Cerebellar nuclear complex (tissue), 1 donor: ENCODE measurements at regions not wholly inside any gene's neighbourhood (a gene's known extent, or its start where the extent isn't known, plus 50 kb on each side); places are given as distances from the start of the nearest gene placed in this dataset.
A peak's percentile ranks its signal among the peaks of the same experiment; 100 is the strongest.
"Not testable (repeated sequence)": the region's sequence is repeated elsewhere in the genome, so short reads cannot be mapped to it uniquely, and the experiment has no call there.

Experiments used
- DNase-seq, 2 experiments: peaks; one replicate each; lab custom pipeline; 2025; lab: John Stamatoyannopoulos, UW

DNA sequence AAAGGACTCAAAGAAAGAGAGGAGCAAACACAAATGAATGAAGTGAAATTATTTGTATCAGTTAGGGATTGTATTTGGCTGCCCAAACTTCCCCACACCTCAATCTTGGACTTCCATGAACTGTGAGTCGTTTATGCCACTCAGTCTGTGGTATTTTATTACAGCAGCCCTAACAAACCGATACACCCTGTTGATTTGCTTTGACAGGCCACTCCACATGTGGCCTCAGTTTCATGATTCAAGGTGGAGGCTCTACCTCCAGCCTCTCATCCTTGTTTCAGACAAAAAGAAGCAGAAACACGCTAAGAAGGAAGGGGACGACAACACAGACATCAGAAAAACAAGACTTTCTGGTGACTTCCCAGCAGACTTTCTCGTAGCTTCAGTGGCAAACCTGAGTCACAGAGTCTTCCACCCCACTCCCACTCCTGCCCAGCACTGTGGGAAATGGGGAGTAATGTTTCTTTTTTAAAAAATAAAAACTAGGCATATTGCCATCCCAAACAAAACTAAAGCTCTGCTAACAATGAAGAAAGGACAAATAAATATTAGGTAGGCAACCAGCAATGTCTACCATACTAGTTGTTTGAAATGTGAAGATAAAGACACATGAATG is 52.2 kb upstream of the ABCA1 start:
- DNase-seq: no peak

DNA sequence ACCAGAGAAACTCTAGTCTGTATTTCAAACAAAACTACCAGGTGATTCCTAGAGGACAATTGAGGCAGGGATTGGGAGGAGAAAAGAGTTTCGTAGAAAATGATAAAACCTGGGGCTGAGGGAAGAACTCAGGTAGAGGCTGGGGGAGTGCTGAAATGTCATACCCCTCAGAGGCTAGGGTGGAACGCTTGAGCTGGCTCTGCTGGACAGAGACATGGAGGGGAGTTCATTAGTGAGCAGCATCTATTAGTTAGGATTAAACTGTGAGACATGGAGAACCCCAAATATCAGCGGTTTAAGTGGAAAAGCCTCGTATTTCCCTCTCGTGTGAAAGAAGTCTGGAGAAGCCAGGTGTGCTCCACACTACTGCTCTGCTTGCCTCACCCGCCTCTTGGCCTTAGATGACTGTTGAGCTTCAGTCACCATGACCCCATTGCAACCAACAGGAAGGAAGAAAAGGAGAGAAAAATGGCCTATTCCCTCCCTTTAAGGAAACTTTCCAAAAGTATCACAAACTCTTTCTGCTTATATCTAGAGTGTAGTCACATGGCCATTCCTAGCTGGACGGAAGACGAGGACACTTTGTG is 53.7 kb upstream of the ABCA1 start:
- DNase-seq: no peak

GRCh38 chr9:104982543-104982942 is 54.6 kb upstream of the ABCA1 start:
- no peak for DNase-seq

DNA sequence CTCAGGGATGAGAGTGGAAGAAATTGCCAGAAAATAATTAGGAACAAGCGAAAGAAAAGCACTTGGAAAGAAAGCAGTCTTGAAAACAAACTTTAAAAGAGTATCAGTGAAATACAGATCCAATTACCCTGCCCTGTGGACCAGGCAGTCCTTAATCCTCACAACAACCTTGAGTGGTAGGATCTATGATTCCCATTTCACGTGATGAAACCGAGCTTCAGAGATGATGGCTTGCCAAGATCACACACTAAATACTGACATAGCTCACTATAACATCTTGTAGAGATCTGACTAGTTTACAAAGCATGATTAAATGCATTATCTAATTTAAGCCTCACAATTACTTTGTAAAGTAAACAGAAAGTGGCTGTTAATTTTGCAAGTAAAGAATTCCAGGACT is 55.5 kb upstream of the ABCA1 start:
- no peak for DNase-seq

GRCh38 chr9:104984121-104984520 is 56.2 kb upstream of the ABCA1 start:
- no peak for DNase-seq

DNA sequence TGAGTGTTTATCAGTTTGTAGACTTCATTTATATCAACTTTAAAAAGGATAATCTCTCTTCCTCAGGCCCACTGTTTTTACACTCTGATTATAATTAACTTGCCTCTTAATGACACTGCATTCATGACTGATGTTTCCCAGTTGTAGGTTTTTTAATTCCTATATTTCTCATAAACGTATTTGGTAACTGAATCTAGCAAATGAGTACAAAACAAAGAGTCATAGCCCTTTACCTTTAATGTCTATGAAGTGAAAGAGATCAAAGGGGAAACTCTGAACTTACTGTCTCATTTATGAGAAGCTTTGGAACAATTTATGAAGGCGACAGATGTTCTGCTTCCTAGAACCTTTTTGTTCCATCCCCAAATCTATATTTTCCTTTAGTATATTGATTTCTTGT is 56.6 kb upstream of the ABCA1 start:
- no peak for DNase-seq

DNA sequence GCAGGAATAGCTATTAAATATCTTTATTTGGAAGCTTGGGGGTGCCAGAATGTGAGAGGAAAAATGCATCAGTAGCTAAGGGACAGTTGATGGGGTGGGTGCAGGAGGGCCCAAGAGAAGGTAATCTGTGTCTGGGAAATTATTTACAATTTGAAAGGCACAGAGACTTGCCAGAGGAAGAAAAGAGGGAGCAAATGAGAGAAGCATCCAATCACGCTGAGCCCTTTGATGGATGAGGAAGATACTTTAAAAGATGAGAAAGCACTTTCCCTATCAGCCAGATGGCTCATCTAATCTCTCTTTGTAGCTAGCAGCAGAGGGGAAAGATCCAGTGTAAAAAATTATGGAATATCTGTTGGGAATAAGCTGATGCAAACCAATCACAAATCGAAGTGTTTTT is 57.0 kb upstream of the ABCA1 start:
- no peak for DNase-seq

DNA sequence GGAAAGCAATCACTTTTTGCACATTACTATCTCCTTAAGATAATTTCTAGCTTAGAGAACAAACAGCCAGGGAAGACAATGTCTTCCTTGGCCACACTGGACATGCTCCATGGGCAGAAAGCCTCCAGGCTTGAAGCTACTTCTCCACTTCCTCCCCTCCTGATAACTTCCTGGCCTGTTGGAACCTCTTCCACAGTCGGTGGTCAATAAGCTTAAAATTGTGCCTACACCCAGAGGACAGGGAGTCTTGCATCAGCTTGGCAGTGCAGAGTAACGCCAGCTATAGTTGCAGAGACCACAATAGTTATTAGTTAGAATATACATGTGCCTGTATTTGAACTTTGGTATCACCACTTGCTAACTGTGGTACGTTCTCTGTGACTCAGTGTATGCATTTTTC is 58.1 kb upstream of the ABCA1 start:
- DNase-seq: no peak

DNA sequence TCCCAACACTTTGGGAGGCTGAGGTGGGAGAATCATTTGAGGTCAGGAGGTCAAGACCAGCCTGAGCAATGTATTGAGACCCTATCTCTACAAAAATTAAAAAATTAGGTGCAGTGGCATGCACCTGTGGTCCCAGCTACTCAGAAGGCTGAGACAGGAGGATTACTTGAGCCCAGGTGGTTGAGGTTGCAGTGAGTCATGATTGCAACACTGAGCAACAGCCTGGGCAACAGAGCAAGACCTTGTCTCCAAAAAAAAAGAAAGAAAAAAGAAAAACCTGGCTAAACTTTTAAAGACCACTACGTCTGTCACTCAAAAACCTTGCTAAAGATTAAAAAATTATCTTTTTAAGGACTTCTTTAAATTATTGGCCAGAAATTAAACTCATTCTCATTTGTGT is 59.8 kb upstream of the ABCA1 start:
- DNase-seq: no peak

DNA sequence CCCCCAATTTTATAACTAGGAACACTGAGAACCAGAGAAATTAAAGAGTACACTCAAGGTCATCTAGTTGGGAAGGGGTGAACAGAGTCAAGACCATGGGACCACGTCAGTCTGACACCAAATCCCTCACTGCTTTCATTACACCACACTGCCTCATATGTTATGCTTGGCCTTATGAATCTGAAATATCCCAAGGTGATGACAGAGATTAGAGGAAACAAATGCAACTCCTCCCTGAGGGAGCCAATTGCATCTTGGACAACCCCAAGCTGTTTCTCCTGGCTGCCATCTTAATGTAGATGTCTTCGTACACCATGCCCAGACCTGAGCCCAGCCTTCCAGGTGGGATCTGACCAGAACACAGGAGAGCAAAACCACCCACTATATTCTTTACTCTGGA is 60.6 kb upstream of the ABCA1 start:
- DNase-seq: no peak

GRCh38 chr9:104991144-104991953 is 63.4 kb upstream of the ABCA1 start:
- peak in 1 of 2 experiments; percentile 2 for DNase-seq

DNA sequence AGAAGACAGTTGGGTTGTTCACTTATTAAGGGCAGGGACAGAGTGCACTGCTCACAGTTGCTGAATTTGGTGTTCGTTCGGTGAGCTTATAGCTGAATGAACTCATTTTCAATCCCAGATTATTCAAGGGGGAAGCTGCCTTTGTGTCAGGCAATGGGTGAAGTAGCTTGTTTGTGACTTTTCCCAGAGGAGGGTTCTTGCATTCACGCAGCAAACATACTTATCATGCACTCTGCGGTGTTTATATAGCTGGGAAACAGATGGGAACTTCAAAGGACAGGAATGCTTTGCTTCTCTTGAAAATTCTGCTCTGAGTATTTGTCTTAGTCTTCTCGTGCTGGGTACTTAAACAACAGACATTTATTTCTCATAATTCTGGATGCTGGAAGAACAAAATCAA is 64.7 kb upstream of the ABCA1 start:
- no peak for DNase-seq

GRCh38 chr9:104993291-104993963 is 65.5 kb upstream of the ABCA1 start:
- no peak for DNase-seq

GRCh38 chr9:104997536-104997935 is 69.6 kb upstream of the ABCA1 start:
- DNase-seq: no peak

DNA sequence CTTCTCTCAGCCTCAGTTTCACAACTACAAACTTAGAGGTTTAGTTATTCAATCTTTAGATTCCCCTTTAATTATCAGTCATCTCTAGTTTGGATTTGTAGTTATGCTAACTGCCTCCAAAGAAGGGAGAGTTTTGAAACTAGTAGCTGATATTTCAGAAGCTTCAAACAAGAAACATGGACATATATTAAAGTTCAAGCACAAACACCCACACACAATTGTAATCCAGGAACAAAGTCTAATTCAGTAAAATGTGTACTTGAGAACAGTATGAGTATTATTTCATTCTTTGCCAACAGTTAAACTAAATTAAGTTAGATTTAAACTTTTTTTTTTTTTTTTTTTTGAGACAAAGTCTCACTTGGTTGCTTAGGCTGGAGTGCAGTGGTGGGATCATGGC is 71.2 kb upstream of the ABCA1 start:
- DNase-seq: no peak

DNA sequence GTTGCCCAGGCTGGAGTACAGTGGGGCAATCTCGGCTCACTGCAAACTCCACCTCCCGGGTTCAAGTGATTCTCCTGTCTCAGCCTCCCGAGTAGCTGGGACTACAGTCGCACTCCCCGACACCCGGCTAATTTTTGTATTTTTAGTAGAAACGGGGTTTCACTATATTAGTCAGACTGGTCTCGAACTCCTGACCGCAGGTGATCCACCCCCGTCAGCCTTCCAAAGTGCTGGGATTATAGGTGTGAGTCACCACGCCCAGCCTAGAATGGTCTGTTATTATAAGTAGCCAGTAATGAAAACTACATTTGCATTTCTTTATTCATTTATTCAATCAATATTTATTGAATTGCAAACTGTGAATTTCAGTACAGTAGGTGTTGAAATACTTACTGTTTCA is 72.6 kb upstream of the ABCA1 start:
- not testable (repeated sequence) for DNase-seq

GRCh38 chr9:105004466-105005090 is 76.6 kb upstream of the ABCA1 start:
- no peak for DNase-seq

DNA sequence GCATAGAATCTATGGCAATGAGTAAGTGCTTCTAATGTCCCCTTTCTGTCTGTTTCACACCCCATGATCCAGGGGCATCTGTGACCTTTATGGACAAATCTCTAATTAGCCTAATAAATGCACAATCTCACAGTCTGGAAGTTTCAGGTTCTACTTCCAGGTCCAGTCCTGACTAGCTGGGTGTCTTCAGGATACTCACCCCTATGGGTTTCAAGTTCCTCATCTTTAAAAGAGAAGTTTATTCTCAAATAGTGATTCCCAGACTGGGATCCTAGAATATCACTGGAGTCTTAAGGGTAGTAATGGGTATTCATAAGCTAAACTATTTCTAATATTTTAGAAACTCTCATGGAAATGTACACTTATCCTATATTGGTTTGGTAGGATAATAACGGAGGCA is 77.2 kb upstream of the ABCA1 start:
- DNase-seq: no peak

DNA sequence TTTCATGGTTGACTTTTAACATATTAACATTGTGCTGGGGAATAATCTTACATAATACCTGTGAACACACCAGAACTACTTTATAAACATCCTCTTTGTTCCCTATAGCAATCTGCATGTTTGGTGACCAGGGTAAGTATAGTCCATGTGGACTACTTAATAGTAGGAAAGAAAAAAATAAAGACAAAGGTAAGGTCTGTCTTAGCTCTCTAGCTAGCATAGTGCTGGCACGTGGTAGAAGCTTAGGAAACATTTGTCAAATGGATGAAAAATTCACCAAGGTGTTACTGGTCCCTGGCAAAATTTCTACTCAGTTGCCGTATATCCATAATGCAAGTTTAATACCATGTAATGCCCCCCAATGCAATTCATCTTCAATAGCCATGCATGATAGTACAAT is 78.6 kb upstream of the ABCA1 start:
- no peak for DNase-seq

GRCh38 chr9:105007143-105007542 is 79.2 kb upstream of the ABCA1 start:
- no peak for DNase-seq

- DNase-seq: not testable (repeated sequence)
These were observed 82.1 kb upstream of the ABCA1 start for GRCh38 chr9:105010089-105010488.

DNA sequence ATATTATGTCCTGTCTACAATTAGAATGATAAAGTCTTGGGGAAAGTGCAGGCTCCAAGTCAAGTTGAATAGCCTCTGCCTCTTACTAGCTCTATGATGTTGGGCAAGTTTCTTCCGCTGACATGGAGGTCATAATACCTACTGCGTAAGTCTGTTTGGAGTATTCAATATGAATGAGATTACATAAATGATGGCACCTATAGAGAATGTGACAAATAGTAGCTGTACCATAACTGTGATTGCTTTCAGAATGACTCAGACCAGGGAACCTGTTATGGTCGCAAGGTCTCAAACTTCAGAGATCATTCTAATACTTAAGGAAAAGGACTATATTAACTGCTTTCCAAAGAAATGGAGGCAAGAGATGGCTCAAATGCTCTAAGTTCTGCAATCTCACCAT is 94.0 kb upstream of the ABCA1 start:
- no peak for DNase-seq
